ELR (cell line): ENCODE measurements at regions not wholly inside any gene's neighbourhood (a gene's known extent, or its start where the extent isn't known, plus 50 kb on each side); places are given as distances from the start of the nearest gene placed in this dataset.

Experiments used
- DNase-seq: peaks from one replicate; pipeline ENCODE4 v3.0.0-alpha.2; 2015; ENCODE audit warnings: low read depth

DNA sequence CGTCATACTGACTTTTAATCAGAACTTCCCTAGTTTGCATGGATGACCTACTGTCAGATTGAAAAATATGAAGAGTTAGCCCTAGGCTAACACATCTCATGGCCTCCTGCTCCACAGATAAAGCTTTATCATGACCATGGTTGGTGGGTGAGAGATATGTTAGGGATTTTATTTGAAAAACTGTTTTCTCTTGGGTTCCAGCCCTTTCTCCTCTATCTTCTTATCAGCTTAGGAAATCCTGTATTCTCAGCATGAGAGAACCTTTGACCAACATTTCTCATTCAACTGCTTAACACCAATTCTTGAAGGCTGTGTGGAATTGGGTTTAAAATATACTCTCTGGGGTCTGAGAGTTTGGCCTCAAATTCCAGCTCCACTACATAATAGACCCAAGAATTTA is 1407.0 kb upstream of the CELF4 start:
- no peak for DNase-seq

DNA sequence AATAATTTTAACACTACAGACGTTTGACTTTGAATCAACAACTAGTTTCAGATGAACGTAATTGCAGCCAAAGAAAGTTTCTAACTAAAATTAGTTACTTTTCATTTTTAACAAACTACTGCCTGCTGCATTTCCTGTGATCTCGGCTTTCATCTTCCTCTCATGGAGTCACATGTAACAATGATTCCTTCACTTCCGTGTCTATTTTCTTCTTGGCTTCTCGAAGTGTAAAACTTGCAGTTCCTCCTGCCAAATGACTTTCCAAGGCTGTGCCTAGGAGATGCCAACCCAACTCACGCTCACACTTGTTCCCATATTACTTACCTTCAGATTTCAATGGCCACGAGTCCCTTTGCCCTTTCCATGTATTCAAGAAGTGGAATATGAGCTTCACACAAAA is 1406.3 kb upstream of the CELF4 start:
- no peak for DNase-seq

DNA sequence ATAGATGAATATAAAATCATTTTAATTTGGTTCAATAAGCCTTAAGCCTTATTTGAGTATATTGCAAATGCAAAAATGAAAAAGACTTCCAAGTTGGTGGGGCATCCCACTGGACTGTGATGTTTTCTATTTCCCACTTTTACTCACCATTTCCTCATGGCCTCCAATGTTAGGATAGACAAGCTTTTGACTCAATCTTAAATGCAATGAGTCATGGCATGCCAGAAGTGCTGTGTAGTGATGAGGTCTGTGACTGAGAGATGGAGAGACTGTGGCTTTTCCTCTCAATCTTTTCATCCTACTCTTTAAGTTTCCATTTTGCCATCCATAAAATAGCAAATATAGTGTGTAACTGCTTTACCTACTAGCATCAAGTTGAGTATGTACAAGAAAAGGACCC is 1401.2 kb upstream of the CELF4 start:
- no peak for DNase-seq

DNA sequence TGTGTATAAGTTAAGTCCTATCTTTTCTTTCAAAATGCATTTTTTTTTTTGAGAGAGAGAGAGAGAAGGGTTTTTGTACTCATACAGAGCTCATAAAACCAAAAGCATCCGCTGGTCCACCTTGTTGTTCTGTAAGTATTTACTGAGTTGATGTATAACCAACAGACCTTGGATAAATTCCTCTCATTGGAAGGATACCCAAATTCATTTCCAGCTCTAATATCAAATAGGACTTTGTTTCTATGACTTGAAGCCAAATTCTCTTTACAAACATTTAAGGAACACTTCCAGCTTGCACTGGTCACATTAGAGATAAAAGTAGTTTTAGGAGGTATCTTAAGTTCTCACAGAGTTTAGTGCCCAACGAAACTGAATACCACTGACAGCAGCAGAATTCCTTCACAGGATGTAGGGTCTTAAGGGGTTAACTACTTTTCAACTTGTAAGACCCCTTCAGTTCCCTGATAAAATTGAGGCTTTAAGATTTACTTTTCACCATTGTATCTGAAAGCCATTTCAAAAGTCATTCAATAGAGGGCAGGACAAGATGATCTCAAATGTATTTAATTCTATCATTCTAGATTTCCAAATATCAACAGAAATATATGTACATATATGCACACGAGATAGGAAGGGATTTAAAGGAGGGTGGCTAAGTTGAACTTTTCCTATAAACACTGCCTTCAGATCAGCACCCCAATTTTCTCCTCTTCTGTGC is 1398.5 kb upstream of the CELF4 start:
- DNase-seq, result no peak

DNA sequence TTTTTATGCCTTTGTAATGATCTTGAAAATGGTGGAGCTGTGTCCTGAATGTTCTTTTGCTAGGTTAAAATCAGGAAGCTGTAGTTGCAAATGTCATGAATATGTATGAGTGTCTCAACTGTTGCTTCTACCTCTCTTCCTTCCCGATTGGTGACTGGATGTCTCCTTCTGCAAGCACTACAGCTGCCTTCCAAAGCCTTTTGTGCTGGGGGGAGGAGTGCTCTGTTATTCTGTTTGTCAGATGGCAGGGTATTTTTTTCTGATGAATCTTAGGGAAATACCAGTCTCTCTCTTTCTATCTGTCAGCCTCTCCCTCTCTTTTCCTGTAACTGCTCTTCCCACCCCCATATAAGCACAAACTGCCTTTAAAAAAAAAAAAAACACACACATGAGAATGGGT is 1396.3 kb upstream of the CELF4 start:
- no peak for DNase-seq

DNA sequence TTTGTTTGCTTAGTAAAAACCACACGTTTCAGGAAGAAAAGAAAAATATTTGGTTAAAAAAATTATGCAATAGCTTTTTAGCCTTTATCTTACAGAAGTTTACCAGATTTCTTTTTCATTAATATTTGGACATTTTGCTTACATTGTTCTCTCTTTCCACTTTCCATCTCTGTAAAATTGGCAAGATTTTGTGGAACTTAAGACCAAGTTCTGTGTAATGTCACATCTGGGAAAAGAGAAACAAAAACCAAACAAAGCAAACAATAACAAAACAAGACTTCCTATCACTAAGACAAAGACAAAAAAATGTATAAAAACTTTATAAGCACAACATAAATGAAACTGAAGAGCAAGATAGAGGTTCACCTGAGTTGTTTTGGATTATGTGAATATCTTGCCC is 1392.1 kb upstream of the CELF4 start:
- no peak for DNase-seq

DNA sequence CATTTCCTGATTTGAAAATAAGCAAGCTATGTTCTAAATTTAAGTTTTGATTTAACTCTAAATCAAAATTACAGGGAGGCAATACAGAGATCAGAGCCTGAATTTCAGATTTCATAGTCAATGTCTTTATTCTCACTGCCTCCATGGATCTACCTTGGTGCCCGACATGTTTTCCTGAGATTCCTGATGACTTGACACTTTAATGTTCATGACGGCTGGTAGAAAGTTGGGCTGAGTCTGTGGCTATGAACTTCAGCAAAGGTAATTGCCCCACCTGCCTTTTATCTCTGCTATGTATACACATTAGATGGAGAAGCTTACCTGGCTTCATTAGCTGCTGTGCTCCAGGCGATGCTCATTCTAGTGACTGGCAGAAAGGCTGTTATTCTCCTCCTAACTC is 1390.5 kb upstream of the CELF4 start:
- no peak for DNase-seq

DNA sequence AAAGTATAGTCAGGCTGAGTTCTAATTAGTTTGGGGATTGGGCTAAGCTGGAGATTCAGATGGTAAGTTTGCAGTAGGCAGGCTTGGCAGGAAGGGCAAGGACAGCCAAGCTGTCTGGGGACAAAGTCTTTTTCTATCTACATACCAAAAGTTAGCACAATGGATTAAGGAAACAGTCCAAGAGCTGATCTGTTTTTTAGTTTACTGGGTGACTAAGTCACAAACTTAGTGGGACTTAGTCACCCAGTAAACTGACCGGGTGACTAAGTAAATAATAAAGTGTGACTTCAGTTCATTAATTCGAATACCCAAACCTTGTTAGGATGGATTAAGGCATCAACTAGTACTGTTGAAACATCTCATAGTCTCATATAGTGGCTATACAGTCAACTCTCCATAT is 1386.0 kb upstream of the CELF4 start:
- DNase-seq, result no peak

DNA sequence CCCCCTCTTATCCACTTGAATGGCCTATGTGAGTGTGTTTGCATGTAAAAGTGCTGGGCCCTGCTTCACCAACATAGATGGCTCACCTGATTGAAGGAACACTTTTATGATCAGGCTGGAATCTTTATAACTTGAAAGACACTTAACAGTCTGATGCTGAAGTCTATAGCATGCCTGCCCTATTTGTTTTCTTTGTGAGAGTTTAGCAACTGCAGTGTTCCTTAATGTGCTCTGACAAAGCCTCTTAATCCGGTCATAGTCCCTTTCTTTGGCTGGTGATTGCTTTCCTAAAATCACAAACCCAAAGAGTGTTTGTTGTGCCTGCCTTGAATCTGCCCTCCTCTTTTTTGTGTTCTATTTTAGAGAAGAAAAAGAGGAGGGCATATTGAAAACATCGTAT is 1382.8 kb upstream of the CELF4 start:
- DNase-seq, result no peak

DNA sequence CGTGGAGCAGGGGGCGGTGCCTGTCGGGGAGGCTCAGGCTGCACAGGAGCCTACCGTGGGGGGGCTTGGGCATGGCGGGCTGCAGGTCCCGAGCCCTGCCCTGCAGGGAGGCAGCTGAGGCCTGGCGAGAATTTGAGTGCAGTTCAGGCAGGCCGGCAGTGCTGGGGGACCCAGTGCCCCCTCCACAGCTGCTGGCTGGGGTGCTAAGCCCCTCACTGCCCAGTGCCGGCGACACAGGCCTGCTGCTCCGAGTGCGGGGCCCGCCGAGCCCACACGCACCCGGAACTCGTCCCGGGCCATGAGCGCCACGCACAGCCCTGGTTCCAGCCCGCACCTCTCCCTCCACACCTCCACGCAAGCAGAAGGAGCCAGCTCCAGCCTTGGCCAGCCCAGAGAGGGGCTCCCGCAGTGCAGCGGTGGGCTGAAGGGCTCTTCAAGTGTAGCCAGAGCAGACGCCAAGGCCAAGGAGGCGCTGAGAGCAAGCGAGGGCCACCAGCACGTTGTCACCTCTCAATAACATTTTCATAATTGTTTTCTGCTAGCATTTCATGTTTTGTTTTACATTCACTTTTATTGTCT is 1378.9 kb upstream of the CELF4 start:
- DNase-seq, result no peak

DNA sequence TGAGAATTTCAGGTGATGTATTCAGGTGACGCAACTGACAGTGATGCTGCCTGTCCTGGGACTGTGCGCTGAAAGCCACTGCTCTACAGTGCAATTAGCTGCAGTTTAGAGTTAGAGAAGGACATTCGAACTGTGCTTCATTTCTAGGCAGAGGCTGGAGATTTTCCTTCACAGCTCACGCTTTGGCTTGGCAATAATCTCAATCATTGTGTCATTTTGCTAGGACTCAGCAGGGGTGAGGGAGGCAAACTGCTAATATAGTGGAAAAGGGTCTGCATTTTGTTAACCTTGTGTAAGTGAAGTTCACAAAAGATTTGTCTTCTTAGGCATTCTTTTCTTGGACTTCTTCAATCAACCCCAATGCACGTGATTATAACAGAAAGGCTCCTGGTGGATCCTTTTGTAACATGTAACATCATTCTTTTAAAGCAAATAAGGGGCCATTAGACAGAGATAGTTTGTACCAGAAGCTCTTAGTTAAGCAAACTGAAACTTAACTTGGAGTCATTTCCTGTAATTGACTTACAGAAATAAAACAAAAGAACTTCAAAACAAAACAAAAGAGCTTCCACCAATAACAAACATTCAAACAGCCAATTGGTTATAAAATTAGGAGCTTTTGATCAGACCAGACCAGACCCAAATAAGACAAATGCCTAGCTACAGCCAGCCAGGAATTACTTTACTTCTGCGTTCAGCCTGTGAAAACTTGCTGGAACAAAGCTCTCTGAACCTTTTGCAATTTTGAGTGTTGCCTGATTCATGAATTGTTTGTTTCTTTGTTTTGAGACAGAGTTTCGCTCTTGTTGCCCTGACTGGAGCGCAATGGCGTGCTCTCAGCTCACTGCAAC is 1376.3 kb upstream of the CELF4 start:
- no peak for DNase-seq

DNA sequence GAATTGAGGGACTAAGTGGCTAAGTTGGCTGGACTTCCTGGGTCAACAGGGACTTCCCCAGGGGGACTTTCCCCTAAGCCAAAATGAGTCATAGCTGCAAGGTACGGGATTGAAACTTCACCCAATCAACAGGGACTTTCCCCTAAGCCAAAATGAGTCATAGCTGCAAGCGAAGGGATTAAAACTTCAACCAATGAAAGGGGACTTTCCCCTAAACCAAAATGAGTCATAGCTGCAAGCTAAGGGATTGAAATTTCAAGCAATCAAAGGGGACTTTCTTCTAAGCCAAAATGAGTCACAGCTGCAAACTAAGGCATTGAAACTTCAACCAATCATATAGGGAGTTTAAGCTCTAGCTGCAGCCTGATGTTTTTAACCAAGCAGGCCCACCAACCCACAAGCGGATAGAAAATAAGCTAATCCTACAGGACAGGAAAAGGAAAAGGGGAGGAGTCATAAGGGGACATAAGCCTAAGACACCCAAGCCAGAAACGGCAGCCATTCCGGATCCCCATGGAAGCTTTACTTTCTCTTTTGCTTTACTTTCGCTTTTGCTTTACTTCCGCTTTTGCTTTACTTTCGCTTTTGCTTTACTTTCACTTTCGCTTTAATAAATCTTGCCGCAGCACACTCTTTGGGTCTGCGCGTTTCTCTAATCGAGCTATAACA is 1375.4 kb upstream of the CELF4 start:
- peak; percentile 75 for DNase-seq

DNA sequence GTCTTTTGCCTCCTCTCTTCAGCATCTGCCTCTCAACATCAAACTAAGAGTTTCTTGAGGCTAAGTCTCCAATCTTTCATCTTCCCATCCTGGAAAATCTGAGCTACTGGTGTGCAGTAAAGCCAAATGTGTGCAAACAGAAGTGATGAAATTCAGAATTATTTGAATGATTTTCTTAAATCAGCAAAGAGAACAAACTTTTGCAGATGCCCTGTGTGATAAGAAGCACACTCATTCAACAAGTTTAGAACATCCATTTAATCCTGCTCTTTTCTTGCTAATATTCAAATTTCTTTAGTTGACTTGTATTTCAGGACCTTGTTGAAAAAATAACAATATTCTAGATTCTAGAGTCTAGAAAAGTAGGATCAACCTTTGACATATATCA is 1374.9 kb upstream of the CELF4 start:
- no peak for DNase-seq

DNA sequence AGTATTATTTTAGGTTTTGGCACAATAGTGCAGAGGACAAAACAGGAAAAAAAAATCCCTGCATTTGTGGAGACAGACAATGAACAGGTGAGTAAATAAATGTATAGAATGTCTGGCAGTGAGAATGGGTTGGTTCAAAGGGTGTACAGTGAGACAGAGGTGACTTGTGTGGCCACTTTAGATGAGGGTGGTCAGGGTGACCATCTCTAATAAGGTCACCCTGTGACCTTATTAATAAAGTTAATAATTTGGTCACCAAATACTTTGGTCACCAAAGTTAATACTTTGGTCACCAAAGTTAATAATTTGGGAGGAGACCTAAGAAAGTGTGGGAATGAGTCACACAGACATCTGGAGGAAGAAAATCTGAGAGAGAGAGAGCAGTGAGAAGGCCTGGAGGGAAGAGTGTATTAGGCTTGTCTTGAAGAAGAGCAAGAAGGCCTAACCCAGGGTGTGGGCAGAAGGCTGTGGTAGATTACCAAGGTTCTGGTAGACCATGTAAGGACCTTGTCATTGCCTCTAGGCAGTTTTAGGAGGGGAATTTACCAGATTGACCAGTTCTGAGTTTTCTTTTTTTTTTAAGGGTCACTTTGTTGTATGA is 1368.4 kb upstream of the CELF4 start:
- no peak for DNase-seq

DNA sequence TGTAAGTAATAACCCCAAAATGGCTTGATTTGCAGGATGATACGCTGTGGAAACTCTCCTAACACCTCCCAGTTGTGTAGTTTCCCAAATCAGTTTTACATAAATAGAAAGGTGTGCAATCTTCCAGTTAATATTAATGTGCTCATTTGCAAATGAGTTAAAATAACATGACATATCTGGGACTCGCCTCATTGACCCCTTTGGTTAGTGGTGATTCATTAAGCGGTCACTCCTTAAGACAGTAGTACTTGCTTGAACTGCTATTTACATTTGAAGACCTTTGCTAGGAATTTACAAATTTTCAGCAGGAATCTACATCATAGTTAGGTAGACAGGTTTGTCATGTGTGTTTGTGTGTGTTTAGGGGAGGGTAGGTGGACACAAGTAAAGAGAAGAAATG is 1367.7 kb upstream of the CELF4 start:
- no peak for DNase-seq

DNA sequence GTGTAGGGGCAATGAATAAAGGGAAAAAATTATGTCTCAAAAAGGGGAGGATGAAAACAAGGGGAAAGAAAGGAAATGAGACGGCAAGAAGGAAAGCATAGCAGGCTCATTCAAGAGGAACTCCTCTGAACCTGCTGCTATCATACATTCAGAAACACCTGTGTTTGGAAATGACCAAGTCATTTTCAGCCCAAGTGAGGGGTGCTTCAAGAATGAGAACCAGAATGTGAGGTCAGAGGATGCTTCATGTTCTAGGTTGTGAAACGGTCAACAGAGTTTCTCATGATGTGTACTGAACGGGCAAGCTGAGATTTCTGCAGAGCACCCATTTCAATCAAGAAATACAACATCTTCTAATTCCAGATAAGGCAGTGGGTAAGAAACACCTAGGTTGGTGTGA is 1367.2 kb upstream of the CELF4 start:
- DNase-seq, result no peak

DNA sequence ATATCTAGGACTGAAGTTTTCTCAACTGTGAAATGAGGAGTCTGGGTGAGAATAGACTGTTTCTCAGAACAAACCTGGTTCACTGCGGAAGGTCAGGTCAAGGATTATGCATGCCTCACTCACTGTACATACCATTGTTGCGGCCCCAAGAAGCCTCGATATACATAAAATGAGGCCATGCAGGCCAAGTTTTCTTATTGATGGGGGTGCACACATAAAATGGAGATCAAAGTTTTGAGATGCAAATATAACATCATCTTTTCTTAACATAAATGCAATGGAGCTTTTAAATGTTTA is 1366.1 kb upstream of the CELF4 start:
- DNase-seq, result no peak

DNA sequence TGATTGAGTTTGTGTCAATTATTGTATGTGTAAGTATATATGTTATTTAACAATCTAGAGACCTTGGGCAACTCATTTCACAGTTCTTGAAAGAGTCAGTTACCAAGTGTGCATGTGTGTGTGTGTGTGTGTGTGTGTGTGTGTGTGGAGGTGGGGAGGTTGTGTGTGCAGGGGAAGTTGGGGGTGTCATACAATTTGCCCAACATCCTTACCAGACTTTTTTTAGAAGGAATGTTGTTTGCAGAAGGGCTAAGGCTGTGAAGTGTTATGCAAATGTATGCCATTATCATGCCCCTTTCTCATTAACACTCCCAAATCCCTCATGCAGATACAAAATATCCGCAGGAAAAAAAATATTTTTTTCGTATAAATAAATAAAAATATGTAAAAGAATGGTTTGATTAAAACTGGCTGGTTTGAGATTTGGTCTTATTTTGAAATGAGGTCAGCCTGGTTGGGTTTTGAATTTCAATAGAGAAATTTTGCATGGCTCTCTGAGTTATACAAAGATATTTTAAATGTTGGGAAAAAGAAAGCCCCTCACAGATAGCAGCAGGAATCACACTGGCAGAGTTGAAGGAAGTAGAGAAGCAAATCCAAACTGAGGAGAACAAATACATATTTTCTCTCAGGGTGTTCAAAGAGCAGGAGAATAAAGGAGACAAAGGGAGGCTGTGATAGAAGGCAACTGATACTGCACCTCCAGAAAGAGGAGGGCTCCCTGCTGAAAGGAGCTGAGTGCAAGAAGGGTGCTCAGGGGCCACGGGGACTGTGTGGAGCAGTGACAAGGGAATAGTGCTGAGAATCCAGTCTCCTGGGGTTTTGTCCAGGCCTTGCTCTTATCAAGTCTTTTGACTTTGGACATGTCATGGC is 1365.5 kb upstream of the CELF4 start:
- DNase-seq, result no peak

DNA sequence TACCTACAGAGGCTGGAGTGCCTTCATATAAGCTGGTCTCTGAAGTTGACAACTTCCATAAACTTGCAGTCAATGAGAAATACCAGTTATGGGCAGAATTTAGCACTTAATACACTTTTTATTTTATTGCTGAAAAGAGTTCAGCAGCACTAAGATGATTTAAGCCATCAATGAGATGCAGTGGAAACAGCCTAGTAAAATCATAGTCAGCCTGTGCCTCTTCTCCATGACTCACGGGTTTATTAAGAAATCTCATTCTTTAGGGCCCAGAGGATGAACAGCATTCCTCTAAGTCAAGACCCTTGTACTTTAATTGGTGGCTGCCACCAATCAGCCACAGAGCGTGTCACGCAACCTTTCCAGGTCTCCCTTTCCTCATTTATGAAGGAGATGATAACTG is 1357.9 kb upstream of the CELF4 start:
- DNase-seq, result no peak

DNA sequence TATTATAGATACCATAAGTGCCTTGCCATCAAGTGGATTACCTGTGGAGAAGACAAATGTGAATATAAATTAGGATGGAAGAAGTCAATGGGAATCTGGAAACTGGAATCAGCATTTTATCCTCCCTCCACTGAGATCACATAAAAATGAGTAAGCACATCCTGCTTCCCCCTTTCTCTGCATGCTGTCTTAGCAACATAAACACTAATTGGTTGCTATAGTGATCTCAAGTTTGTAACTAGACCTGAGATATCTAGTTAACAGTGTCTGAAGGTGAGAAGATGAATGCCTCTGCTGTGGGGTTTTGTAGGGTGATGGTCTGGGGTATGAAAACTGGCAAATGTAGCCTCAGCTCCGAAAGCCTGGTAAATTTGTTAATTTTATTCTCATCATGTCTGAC is 1357.5 kb upstream of the CELF4 start:
- no peak for DNase-seq

DNA sequence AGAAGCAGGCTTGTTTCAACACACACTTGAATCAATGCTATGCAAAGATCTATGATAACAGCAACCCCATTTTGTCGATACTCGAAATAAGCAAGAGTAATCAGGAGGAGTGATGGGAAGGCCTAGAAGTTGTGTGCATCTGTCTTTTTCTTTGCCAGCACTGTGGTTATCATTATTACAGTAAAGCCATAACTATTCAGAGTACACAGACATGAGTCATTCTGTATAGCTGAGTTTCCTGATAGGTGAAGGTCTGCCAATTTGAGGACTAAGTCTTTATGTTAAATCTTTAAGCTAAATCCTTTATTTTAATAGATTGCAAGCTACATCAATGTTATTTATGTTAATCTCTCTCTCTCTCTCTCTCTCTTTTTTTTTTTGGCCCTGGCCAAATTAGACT is 1344.4 kb upstream of the CELF4 start:
- no peak for DNase-seq

DNA sequence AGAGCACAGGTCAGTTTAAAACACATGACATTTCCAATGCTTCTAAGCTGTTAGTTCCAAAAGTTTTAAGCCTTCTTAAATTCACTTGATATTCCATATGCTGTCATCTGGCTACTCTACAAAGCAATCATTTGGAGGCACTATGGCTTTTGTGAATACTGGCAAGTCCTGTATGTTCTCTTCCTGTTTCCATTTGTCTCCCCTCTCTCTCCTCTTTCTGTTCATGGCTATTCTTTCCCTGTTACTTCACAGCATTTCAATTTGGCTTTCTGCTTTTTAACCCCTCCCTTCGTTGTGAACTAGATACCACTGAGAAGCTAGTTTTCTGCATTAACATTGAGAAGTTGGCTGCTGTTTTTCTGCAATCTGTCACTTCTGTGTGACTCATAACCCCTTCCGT is 1337.2 kb upstream of the CELF4 start:
- DNase-seq, result no peak
